Omental fat pad (tissue), 3 donors: ENCODE measurements at regions not wholly inside any gene's neighbourhood (a gene's known extent, or its start where the extent isn't known, plus 50 kb on each side); places are given as distances from the start of the nearest gene placed in this dataset.

Experiments used
- ATAC-seq: fragments of 150-250 bp; one replicate; pipeline ENCODE4 v1.9.1; 2016; ENCODE audit warnings: mild to moderate bottlenecking, moderate library complexity; ENCODE audit not compliant: low FRiP score
- DNase-seq: peaks from one replicate; pipeline ENCODE4 v3.0.0-alpha.2; 2019; ENCODE audit warnings: low spot score
- TF ChIP-seq, protein P1 (sequence below), 3 donors: fragments of 450-650 bp; IDR thresholded peaks; one replicate each; pipeline ENCODE4 v1.5.1; 2016 to 2017; ENCODE audit warnings: antibody characterized with exemption in 3 of 3, mild to moderate bottlenecking in 3 of 3, moderate library complexity in 2 of 3

- TF ChIP-seq, protein P1, sequence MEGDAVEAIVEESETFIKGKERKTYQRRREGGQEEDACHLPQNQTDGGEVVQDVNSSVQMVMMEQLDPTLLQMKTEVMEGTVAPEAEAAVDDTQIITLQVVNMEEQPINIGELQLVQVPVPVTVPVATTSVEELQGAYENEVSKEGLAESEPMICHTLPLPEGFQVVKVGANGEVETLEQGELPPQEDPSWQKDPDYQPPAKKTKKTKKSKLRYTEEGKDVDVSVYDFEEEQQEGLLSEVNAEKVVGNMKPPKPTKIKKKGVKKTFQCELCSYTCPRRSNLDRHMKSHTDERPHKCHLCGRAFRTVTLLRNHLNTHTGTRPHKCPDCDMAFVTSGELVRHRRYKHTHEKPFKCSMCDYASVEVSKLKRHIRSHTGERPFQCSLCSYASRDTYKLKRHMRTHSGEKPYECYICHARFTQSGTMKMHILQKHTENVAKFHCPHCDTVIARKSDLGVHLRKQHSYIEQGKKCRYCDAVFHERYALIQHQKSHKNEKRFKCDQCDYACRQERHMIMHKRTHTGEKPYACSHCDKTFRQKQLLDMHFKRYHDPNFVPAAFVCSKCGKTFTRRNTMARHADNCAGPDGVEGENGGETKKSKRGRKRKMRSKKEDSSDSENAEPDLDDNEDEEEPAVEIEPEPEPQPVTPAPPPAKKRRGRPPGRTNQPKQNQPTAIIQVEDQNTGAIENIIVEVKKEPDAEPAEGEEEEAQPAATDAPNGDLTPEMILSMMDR (IDR thresholded peaks at IDR 0.05): no peak
- no peak for DNase-seq
- no peak for ATAC-seq
These were observed 301.2 kb upstream of the TRIB2 start for GRCh38 chr2:12415536-12415935.

DNA sequence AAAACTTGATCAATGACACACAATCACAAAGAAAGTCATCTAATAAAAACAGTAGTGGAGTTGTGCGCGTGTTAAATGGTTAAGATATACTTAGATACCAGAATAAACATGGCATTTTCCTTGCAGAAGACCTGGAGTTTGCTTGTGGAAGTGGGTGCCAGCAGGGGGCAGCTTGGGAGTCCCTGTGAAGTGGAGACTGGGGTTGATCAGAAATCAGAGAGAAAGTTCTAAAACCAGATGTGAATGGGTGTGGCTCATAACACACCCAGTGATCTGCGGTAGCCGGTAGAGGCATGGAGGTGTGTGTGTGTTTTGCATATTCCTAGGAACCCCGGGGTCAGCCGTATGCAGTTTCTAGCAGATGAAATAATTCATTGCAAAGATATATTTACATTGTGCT lies 300.1 kb upstream of the TRIB2 start:
- DNase-seq (no peak), ATAC-seq (no peak)
- TF ChIP-seq, protein P1 (IDR thresholded peaks at IDR 0.05): no peak

GRCh38 chr2:12417786-12418185 lies 298.9 kb upstream of the TRIB2 start:
- no peak for ATAC-seq
- no peak for DNase-seq
- TF ChIP-seq, protein P1 (IDR thresholded peaks at IDR 0.05): no peak

- no peak for DNase-seq
- TF ChIP-seq, protein P1 (IDR thresholded peaks at IDR 0.05): no peak
- no peak for ATAC-seq
These were observed 296.9 kb upstream of the TRIB2 start for GRCh38 chr2:12419803-12420202.

GRCh38 chr2:12421046-12421445 lies 295.7 kb upstream of the TRIB2 start:
- DNase-seq (no peak), ATAC-seq (no peak)
- TF ChIP-seq, protein P1 (IDR thresholded peaks at IDR 0.05): no peak

- TF ChIP-seq, protein P1 (IDR thresholded peaks at IDR 0.05): no peak
These were observed 292.5 kb upstream of the TRIB2 start for GRCh38 chr2:12424219-12424618.

GRCh38 chr2:12424809-12425208 lies 291.9 kb upstream of the TRIB2 start:
- no peak for DNase-seq
- ATAC-seq: no peak
- TF ChIP-seq, protein P1 (IDR thresholded peaks at IDR 0.05): no peak

More at GRCh38 chr2:12424219-12424618, 292.5 kb upstream of the TRIB2 start:
- no peak for DNase-seq
- no peak for ATAC-seq
